Ovary (tissue), 7 donors: ENCODE measurements at regions not wholly inside any gene's neighbourhood (a gene's known extent, or its start where the extent isn't known, plus 50 kb on each side); places are given as distances from the start of the nearest gene placed in this dataset.
"Not testable (repeated sequence)": the region's sequence is repeated elsewhere in the genome, so short reads cannot be mapped to it uniquely, and the experiment has no call there.

ENCODE experiments used
- DNase-seq, 5 donors: peaks; one replicate each; pipeline ENCODE4 v3.0.0-alpha.2; 2019 to 2020
- H3K27ac ChIP-seq, 2 donors: fragments of 200-600 bp; one replicate each; pipeline versions ENCODE4 v1.5.1 to v1.8.0; 2019 to 2022
- H3K27me3 ChIP-seq: fragments of 200-600 bp; one replicate; pipeline ENCODE4 v1.8.0; 2022
- H3K36me3 ChIP-seq: fragments of 200-600 bp; sonication (generic); one replicate; pipeline ENCODE4 v1.5.1; 2019
- H3K4me1 ChIP-seq: one replicate; pipeline ENCODE4 v1.8.1; 2013; ENCODE audit warnings: mild to moderate bottlenecking, moderate library complexity; ENCODE audit not compliant: insufficient read depth
- H3K4me3 ChIP-seq: fragments of 200-600 bp; sonication (generic); one replicate; pipeline ENCODE4 v1.5.1; 2017
- H3K9me3 ChIP-seq, 2 donors: fragments of 200-600 bp in 1 of 2; sonication (generic) in 1 of 2; one replicate each; pipeline versions ENCODE4 v1.5.1 to v1.8.1; 2013 to 2019; ENCODE audit warnings: mild to moderate bottlenecking in 1 of 2, moderate library complexity in 1 of 2
- EP300 ChIP-seq: sonication (generic); formaldehyde crosslinking; IDR thresholded peaks from one replicate; pipeline ENCODE4 v1.6.1; 2017; ENCODE audit warnings: antibody characterized with exemption
- POLR2A ChIP-seq: fragments of 450-650 bp; IDR thresholded peaks from one replicate; pipeline ENCODE4 v1.6.1; 2017; ENCODE audit warnings: antibody characterized with exemption, mild to moderate bottlenecking, moderate library complexity
- WGBS, 3 donors: extraction: QIAGEN DNeasy Blood & Tissue Kit in 1 of 3; methylation state at CpG; one replicate each; pipeline versions ENCODE4 v1.1.5 to v1.1.7; 2013 to 2017; 5-methylcytosine and 5-hydroxymethylcytosine counted together
- intact Hi-C, 4 donors: fragments of 100-400 bp; cut with DNase I; formaldehyde crosslinking; loops; one replicate each; pipeline versions ENCODE4 v1.11.0 to v1.15.1; 2022 to 2023
- TF ChIP-seq, protein P1 (sequence below), 3 donors: fragments of 450-650 bp in 2 of 3; fragments of 200-600 bp in 1 of 3; IDR thresholded peaks; one replicate each; pipeline versions ENCODE4 v1.5.1 to v1.8.0; 2016 to 2022; ENCODE audit warnings: antibody characterized with exemption in 3 of 3, mild to moderate bottlenecking in 1 of 3
- donor health status: DM: no; HTN: no; CAD: no; lungs with moderate emphysema.
- donor health status: DM: no; HTN: no; CAD: no.
- donor health status: Bipolar disorder and iron deficiency.
- donor health status: DM: no; HTN: no; CAD: no.
- donor health status: DM: yes; HTN: yes; CAD: no.

DNA sequence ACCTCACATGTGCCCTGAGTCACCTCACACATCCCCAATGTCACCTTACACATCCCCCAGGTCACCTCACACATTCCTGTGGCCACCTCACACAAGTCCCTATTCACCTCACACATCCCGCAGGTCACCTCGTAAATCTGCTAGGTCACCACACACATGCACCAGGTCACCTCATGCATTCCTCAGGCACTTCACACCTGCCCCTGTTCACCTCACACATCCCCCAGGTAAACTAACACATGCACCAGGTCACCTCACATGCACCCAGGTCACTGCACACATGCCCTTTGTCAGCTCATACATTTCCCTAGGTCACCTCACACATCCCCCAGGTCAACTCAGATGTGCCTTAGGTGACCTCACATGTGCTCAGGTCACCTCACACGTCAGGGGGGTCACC lies 639.8 kb downstream of the TMEM121 start:
- Histone ChIP-seq H3K27ac (no peak overlapping the region), H3K9me3 (no peaks in the 10 kb centered on the region), H3K4me1 (no peaks in the 10 kb centered on the region), H3K4me3 (no peak overlapping the region), H3K36me3 (no peaks in the 10 kb centered on the region), H3K27me3 (no peaks in the 10 kb centered on the region)
- WGBS, 3 donors, result 65 to 76% (median 70%) methylated on average over 3 of the region's 3 CpGs
- no peak for DNase-seq
- TF ChIP-seq, protein P1, sequence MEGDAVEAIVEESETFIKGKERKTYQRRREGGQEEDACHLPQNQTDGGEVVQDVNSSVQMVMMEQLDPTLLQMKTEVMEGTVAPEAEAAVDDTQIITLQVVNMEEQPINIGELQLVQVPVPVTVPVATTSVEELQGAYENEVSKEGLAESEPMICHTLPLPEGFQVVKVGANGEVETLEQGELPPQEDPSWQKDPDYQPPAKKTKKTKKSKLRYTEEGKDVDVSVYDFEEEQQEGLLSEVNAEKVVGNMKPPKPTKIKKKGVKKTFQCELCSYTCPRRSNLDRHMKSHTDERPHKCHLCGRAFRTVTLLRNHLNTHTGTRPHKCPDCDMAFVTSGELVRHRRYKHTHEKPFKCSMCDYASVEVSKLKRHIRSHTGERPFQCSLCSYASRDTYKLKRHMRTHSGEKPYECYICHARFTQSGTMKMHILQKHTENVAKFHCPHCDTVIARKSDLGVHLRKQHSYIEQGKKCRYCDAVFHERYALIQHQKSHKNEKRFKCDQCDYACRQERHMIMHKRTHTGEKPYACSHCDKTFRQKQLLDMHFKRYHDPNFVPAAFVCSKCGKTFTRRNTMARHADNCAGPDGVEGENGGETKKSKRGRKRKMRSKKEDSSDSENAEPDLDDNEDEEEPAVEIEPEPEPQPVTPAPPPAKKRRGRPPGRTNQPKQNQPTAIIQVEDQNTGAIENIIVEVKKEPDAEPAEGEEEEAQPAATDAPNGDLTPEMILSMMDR (IDR thresholded peaks at IDR 0.05), result no peak
- TF ChIP-seq EP300 (no peak), POLR2A (no peak)
- intact Hi-C loops, result no loop called here

- DNase-seq, result no peak
- TF ChIP-seq EP300, result no peak
- TF ChIP-seq, protein P1 (IDR thresholded peaks at IDR 0.05), result no peak
- TF ChIP-seq POLR2A, result no peak
- WGBS, 3 donors, result 47 to 55% (median 54%) methylated on average over 10 of the region's 10 CpGs
- Histone ChIP-seq H3K36me3 (no peaks in the 10 kb centered on the region), H3K4me3 (no peak overlapping the region), H3K9me3 (no peaks in the 10 kb centered on the region), H3K4me1 (no peaks in the 10 kb centered on the region), H3K27ac (no peak overlapping the region), H3K27me3 (no peaks in the 10 kb centered on the region)
- intact Hi-C loops, result no loop called here
Measured at GRCh38 chr14:106166650-106167204, 640.3 kb downstream of the TMEM121 start.

- H3K36me3 ChIP-seq, H3K27me3 ChIP-seq, intact Hi-C loops, H3K4me3 ChIP-seq, DNase-seq, H3K4me1 ChIP-seq, H3K9me3 ChIP-seq, H3K27ac ChIP-seq: not testable (repeated sequence)
- 57 to 59% (median 58%) methylated on average over 12 to 13 of the region's 13 CpGs for WGBS, 3 donors
Measured at GRCh38 chr14:106170163-106170658, 643.8 kb downstream of the TMEM121 start.

DNA sequence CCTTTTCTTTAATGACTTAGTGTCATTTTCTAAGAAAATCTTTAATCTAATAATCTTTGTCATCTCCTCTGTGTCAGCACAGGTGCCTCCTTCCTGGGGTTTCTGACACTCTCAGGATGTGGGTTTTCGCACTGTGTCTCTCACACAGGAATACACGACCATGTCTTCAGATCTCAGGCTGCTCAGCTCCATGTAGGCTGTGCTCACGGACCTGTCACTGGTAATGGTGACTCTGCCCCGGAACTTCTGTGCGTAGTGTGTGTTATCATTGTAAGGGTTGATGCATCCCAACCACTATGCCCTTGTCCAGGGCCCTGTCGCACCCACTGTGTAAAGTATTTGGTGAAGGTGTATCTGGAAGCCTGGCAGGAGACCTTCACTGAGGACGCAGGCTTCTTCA lies 647.8 kb downstream of the TMEM121 start:
- Histone ChIP-seq H3K9me3 (no peaks in the 10 kb centered on the region), H3K27me3 (no peaks in the 10 kb centered on the region), H3K27ac (no peak overlapping the region), H3K4me1 (no peaks in the 10 kb centered on the region), H3K4me3 (no peak overlapping the region), H3K36me3 (no peaks in the 10 kb centered on the region)
- intact Hi-C loops, result no loop called here
- TF ChIP-seq, protein P1 (IDR thresholded peaks at IDR 0.05), result no peak
- TF ChIP-seq EP300 (no peak), POLR2A (no peak)
- no peak for DNase-seq
- WGBS, 3 donors, result 40 to 51% (median 49%) methylated on average over 7 of the region's 7 CpGs

- intact Hi-C loops, H3K4me3 ChIP-seq, H3K36me3 ChIP-seq, DNase-seq, H3K9me3 ChIP-seq, H3K27me3 ChIP-seq, H3K4me1 ChIP-seq, H3K27ac ChIP-seq: not testable (repeated sequence)
- 33 to 40% (median 39%) methylated on average over 7 of the region's 7 CpGs for WGBS, 3 donors
Measured at GRCh38 chr14:106177266-106178246, 651.2 kb downstream of the TMEM121 start.
